GM10248 (cell line): ENCODE measurements at regions not wholly inside any gene's neighbourhood (a gene's known extent, or its start where the extent isn't known, plus 50 kb on each side); places are given as distances from the start of the nearest gene placed in this dataset.
"Not testable (repeated sequence)": the region's sequence is repeated elsewhere in the genome, so short reads cannot be mapped to it uniquely, and the experiment has no call there.

Source experiments
- CTCF ChIA-PET: fragments of 300-600 bp; sonication (Branson Sonifier 250); formaldehyde crosslinking; extraction: SDS; loops from one replicate; lab custom pipeline; 2021; ENCODE audit warnings: antibody characterized with exemption; lab: Yijun Ruan, JAX
- POLR2A ChIA-PET: fragments of 350-650 bp; sonication (Branson Sonifier 250); formaldehyde crosslinking; extraction: SDS; loops from one replicate; lab custom pipeline; 2020; ENCODE audit warnings: antibody characterized with exemption; lab: Yijun Ruan, JAX
- DNase-seq: peaks from one replicate; pipeline ENCODE4 v3.0.0; 2012; ENCODE audit errors: extremely low spot score
- CTCF ChIP-seq: IDR thresholded peaks from 2 replicates; pipeline ENCODE4 v1.5.1; 2012; ENCODE audit warnings: mild to moderate bottlenecking, low read depth; ENCODE audit errors: extremely low read depth, missing control alignments, control extremely low read depth

- TF ChIP-seq CTCF = peak; percentile 53
- DNase-seq, POLR2A ChIA-PET: not testable (repeated sequence)
- CTCF ChIA-PET = interaction anchor here (0.9 to 5.0 kb wide), 3 partner anchors 12 to 373 kb away, joined by 3 to 28 read pairs (median 14); no protein-coding TSS in a partner anchor
Measured at GRCh38 chr13:111440492-111440891, 120.0 kb downstream of the TEX29 start.

- ChIA-PET POLR2A (no interaction called here), CTCF (interaction anchor here (1.1 to 1.4 kb wide), 2 partner anchors 14 to 31 kb away, joined by 3 to 5 read pairs; no protein-coding TSS in a partner anchor)
Measured at GRCh38 chr13:111443981-111444380, 123.5 kb downstream of the TEX29 start.

GRCh38 chr13:111448504-111448903 is 128.1 kb downstream of the TEX29 start:
- CTCF ChIA-PET = no interaction called here
- no peak for DNase-seq
- POLR2A ChIA-PET = no interaction called here
- TF ChIP-seq CTCF = no peak

More at GRCh38 chr13:111443981-111444380, 123.5 kb downstream of the TEX29 start:
- TF ChIP-seq CTCF = no peak
- no peak for DNase-seq

- ChIA-PET CTCF (no interaction called here), POLR2A (no interaction called here)
- TF ChIP-seq CTCF = no peak
- DNase-seq = no peak
Measured at GRCh38 chr13:111449041-111449440, 128.6 kb downstream of the TEX29 start.

GRCh38 chr13:111451402-111451801 is 131.0 kb downstream of the TEX29 start:
- CTCF ChIA-PET = no interaction called here
- DNase-seq = no peak
- POLR2A ChIA-PET = no interaction called here
- no peak for TF ChIP-seq CTCF

- no peak for TF ChIP-seq CTCF
- ChIA-PET POLR2A (no interaction called here), CTCF (no interaction called here)
- DNase-seq = no peak
Measured at GRCh38 chr13:111456452-111457230, 136.2 kb downstream of the TEX29 start.
